KMS-11 (cell line): ENCODE measurements at regions not wholly inside any gene's neighbourhood (a gene's known extent, or its start where the extent isn't known, plus 50 kb on each side); places are given as distances from the start of the nearest gene placed in this dataset.

Experiments
- H2AFZ ChIP-seq: fragments of 200-600 bp; sonication (generic); 2 replicates; pipeline ENCODE4 v1.6.1; 2016; ENCODE audit warnings: antibody characterized with exemption, mixed run types, low read depth
- H3K27ac ChIP-seq: fragments of 200-600 bp; sonication (generic); 2 replicates; pipeline ENCODE4 v1.6.1; 2016; ENCODE audit warnings: mild to moderate bottlenecking, mixed run types
- H3K27me3 ChIP-seq: fragments of 200-600 bp; sonication (generic); 2 replicates; pipeline ENCODE4 v1.6.1; 2017; ENCODE audit warnings: mild to moderate bottlenecking, low read depth, mixed run types, moderate library complexity; ENCODE audit not compliant: insufficient read depth
- H3K36me3 ChIP-seq: fragments of 200-600 bp; sonication (generic); 2 replicates; pipeline ENCODE4 v1.6.1; 2017; ENCODE audit warnings: mild to moderate bottlenecking, mixed run types; ENCODE audit not compliant: insufficient read depth
- H3K4me1 ChIP-seq: fragments of 200-600 bp; sonication (generic); 2 replicates; pipeline ENCODE4 v1.6.1; 2016; ENCODE audit warnings: mild to moderate bottlenecking, low read depth, mixed run types; ENCODE audit not compliant: poor library complexity, severe bottlenecking
- H3K4me2 ChIP-seq: fragments of 200-600 bp; sonication (generic); 2 replicates; pipeline ENCODE4 v1.7.0; 2016; ENCODE audit warnings: mild to moderate bottlenecking, mixed run types
- H3K4me3 ChIP-seq: fragments of 200-600 bp; sonication (generic); IDR thresholded peaks from 2 replicates; pipeline ENCODE4 v1.6.1; 2017; ENCODE audit warnings: low read depth, low read length, mixed read lengths; ENCODE audit not compliant: insufficient read depth
- H3K79me2 ChIP-seq: fragments of 200-600 bp; sonication (generic); 2 replicates; pipeline ENCODE4 v1.6.1; 2016; ENCODE audit warnings: low read depth, mixed run types; ENCODE audit not compliant: insufficient read depth
- H3K9ac ChIP-seq: fragments of 200-600 bp; sonication (generic); 2 replicates; pipeline ENCODE4 v1.6.1; 2016; ENCODE audit warnings: mild to moderate bottlenecking, mixed run types
- H4K20me1 ChIP-seq: fragments of 200-600 bp; sonication (generic); 2 replicates; pipeline ENCODE4 v1.6.1; 2016; ENCODE audit warnings: mild to moderate bottlenecking, mixed run types; ENCODE audit not compliant: insufficient read depth
- CTCF ChIP-seq: fragments of 200-600 bp; sonication (generic); conservative IDR thresholded peaks from 2 replicates; pipeline ENCODE4 v1.6.1; 2017; ENCODE audit warnings: low read depth, mild to moderate bottlenecking, antibody characterized with exemption, low read length, moderate library complexity, mixed read lengths

GRCh38 chr1:216887032-216887431, 163.8 kb upstream of the ESRRG start:
- H3K9ac ChIP-seq = no peak overlapping the region
- H4K20me1 ChIP-seq = no peaks in the 10 kb centered on the region

GRCh38 chr1:216884614-216885229, 161.5 kb upstream of the ESRRG start:
- no peak overlapping the region for H3K9ac ChIP-seq
- H3K27me3 ChIP-seq = no peaks in the 10 kb centered on the region
- H3K27ac ChIP-seq = no peak overlapping the region
- no peaks in the 10 kb centered on the region for H4K20me1 ChIP-seq
- H3K4me1 ChIP-seq = no peaks in the 10 kb centered on the region
- TF ChIP-seq CTCF = no peak
- H3K4me2 ChIP-seq = no peak overlapping the region
- H3K4me3 ChIP-seq = no peak overlapping the region
- no peak overlapping the region for H2AFZ ChIP-seq
- no peaks in the 10 kb centered on the region for H3K36me3 ChIP-seq
- H3K79me2 ChIP-seq = no peaks in the 10 kb centered on the region

More at GRCh38 chr1:216887032-216887431, 163.8 kb upstream of the ESRRG start:
- TF ChIP-seq CTCF = no peak
- no peak overlapping the region for H3K4me2 ChIP-seq
- H3K36me3 ChIP-seq = no peaks in the 10 kb centered on the region
- H3K4me1 ChIP-seq = no peaks in the 10 kb centered on the region
- no peak overlapping the region for H3K27ac ChIP-seq
- no peak overlapping the region for H2AFZ ChIP-seq
- no peaks in the 10 kb centered on the region for H3K79me2 ChIP-seq
- H3K27me3 ChIP-seq = no peaks in the 10 kb centered on the region
- H3K4me3 ChIP-seq = no peak overlapping the region

GRCh38 chr1:216883518-216883917, 160.3 kb upstream of the ESRRG start:
- Histone ChIP-seq H3K9ac (no peak overlapping the region), H4K20me1 (no peaks in the 10 kb centered on the region), H3K4me2 (no peak overlapping the region), H2AFZ (no peak overlapping the region), H3K79me2 (no peaks in the 10 kb centered on the region), H3K4me1 (no peaks in the 10 kb centered on the region), H3K36me3 (no peaks in the 10 kb centered on the region), H3K27ac (no peak overlapping the region), H3K4me3 (no peak overlapping the region), H3K27me3 (no peaks in the 10 kb centered on the region)
- no peak for TF ChIP-seq CTCF

- Histone ChIP-seq H3K36me3 (no peaks in the 10 kb centered on the region), H3K4me2 (no peak overlapping the region), H4K20me1 (no peaks in the 10 kb centered on the region), H2AFZ (no peak overlapping the region), H3K27ac (no peak overlapping the region), H3K4me3 (no peak overlapping the region), H3K4me1 (no peaks in the 10 kb centered on the region), H3K27me3 (no peaks in the 10 kb centered on the region), H3K9ac (no peak overlapping the region), H3K79me2 (no peaks in the 10 kb centered on the region)
- TF ChIP-seq CTCF = no peak
Measured at GRCh38 chr1:216881695-216882094, 158.5 kb upstream of the ESRRG start.
